ENCODE measurements at regions not wholly inside any gene's neighbourhood (a gene's known extent, or its start where the extent isn't known, plus 50 kb on each side); places are given as distances from the start of the nearest gene placed in this dataset.

DNA sequence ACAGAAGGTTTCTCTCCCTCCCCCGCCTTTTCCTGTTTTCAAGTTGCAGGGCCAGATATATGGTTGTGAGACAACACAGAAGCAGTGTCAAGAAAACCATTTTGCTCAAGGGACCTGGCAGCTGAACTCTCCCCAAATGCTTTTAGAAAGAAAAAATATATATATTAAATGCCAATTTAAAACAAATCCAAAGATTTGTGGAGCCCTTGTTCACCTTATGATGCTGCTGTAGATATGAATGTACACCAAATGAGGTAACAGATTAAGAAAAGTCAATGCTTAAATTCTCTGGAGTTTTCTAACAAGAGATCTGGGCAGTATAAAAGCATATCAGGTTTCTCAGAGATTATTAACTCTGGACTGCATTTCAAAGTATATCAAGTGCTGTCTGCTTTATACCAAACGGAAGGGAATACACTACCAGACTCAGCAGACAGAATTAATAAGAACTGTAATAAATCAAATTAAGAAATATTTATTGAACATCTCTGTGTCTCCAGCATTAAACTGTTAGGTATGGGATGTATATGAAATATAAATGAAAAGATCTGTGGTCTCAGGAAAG is 357.5 kb downstream of the HDGFL1 start:
- TF ChIP-seq, protein P1, sequence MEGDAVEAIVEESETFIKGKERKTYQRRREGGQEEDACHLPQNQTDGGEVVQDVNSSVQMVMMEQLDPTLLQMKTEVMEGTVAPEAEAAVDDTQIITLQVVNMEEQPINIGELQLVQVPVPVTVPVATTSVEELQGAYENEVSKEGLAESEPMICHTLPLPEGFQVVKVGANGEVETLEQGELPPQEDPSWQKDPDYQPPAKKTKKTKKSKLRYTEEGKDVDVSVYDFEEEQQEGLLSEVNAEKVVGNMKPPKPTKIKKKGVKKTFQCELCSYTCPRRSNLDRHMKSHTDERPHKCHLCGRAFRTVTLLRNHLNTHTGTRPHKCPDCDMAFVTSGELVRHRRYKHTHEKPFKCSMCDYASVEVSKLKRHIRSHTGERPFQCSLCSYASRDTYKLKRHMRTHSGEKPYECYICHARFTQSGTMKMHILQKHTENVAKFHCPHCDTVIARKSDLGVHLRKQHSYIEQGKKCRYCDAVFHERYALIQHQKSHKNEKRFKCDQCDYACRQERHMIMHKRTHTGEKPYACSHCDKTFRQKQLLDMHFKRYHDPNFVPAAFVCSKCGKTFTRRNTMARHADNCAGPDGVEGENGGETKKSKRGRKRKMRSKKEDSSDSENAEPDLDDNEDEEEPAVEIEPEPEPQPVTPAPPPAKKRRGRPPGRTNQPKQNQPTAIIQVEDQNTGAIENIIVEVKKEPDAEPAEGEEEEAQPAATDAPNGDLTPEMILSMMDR (conservative IDR thresholded peaks at IDR 0.05; ENCODE audit: low read length) = no peak
- no peak for TF ChIP-seq EZH2phosphoT487 (IDR thresholded peaks at IDR 0.05; ENCODE audit: borderline replicate concordance)

All from Loucy (cell line).